ENCODE measurements at regions not wholly inside any gene's neighbourhood (a gene's known extent, or its start where the extent isn't known, plus 50 kb on each side); places are given as distances from the start of the nearest gene placed in this dataset.
A peak's percentile ranks its signal among the peaks of the same experiment; 100 is the strongest.
"Not testable (repeated sequence)": the region's sequence is repeated elsewhere in the genome, so short reads cannot be mapped to it uniquely, and the experiment has no call there.

DNA sequence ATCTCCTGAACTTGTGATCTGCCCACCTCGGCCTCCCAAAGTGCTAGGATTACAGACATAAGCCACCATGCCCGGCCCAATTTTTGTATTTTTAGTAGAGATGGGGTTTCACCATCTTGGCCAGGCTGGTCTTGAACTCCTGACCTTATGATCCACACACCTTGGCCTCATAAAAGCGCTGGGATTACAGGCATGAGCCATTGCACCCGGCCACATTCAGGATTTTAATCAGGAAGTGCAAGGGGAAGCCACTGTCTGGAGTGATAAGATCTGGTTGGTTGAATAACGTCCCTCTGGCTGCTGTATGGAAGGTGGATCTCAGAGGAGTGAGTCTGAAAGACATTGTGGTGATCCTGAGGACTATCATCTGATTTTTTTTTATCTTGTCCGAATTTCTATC is 196.3 kb upstream of the ARL4C start:
- DNase-seq (ENCODE audit: low read depth) = not testable (repeated sequence)

DNA sequence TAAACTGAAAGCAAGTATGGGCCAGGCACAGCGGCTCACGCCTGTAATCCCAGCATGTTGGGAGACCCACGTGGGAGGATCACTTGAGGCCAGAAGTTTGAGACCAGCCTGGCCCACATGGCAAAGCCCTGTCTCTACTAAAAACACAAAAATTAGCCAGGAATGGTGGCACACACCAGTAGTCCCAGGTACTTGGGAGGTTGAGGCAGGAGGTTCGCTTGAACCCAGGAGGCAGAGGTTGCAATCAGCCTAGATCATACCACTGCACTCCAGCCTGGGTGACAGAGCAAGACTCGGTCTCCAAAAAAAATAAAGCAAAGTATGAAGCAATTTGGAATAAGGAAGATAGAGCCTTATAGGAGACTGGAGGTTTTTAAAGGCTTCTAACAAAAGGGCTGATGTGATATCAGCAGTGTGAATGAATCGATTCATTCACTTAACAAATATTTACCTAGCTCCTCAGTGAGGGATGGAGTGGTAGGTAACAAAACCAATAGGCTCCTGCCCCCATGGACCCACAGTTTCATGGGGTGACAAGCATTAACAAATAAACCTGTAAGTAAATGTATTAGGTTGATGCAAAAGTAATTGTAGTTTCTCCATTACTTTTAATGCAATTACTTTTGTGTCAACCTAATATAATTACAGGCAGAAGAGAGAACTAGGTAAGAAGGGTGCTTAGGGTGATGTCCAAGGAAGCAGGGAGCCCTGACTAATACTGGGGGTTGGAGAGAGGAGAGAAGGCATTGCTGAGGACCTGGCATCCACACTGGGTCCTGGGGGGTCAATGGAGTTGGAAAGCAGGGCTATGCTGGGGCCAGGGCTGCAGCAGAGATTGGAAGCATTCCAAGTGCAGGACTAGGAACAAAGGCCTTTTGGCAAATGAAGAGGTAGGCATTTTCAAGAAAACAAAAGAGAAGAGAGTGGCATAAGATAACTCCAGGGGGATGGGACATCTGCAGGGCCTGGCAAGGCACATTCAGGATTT is 195.4 kb upstream of the ARL4C start:
- no peak for DNase-seq (ENCODE audit: low read depth)

- DNase-seq (ENCODE audit: low read depth) = no peak
Observed at GRCh38 chr2:234691214-234691575, 194.3 kb upstream of the ARL4C start.

DNA sequence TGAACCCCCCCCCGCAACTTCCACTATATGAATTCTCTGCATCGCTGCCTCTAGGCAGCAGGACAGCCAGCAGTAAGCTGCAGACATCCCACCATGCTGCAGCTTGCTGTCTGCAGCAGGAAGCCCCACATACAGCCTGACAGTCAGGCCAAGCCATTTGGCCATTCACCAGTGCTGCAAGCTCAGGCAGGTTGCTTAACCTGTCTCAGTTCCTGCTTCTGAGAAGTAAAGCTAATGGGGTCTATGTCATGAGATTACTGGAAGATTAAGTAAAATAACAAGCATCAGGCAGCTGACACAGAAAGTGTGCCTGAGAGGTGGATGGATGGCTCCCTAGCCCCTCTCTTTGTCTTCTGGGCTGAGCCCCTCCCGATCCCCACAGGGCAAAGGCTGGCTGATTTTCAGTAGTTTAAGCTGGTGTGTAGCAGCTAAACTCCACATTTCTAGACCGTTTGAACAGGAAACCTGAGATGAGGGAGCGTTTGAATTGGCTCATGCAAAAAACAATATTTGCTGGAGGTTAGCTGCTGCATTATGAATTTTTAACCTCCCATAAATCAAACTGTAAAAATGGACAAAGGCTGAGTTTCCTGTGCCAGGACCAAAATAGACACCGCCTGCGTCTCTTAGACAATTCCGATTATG is 193.8 kb upstream of the ARL4C start:
- peak; percentile 45 for DNase-seq (ENCODE audit: low read depth)

DNA sequence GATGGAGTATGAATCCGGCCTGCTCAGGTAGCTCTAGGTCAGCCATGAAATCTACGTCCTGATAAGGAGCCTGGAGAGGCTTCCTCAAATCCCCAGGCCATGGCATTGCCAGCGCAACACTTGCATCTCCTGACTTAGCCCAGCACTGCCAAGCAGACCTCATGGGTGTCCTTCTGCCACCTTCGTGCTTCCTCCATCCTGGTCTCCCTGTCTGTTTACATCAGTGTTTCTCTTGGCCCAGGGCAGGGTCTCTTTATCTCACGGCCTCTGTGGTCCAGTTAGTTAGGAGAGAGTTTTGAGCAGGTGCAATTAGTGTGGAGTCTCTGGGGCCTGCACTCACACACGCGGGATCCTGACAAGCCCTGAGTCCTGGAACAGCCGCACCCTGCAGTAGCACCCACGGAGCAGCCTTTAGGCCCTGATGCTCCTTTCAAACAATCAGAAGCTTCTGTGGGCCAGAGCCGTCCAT is 193.1 kb upstream of the ARL4C start:
- DNase-seq (ENCODE audit: low read depth) = no peak

DNA sequence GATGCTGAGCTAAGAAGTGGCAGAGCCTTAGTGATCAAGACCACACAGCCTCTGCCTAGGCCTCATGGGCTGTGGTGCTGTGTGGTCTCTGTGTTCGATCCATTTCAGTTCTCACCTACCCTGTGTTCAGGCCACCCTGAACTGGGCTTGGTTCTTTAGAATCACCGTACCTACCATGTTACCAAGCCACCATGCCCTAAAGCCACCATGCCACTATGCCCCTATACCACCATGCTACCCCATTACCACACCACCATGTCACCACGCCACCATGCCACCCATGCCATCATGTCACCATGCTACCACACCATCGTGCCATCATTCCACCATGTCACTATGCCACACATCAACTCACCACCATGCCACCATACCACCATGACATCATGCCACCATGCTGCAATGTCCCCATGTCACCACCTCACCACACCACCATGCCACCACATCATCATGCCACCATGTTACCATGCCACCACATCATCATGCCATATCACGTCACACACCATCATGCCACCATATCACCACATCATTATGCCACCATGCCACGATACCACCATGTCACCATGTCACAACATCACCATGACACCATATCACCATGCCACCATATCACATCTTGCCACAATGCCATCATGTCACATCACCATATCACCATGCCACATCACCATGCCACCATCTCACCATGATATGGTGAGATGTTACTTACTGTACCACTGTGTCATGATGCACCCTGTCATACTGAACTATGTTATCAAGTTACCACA is 191.0 kb upstream of the ARL4C start:
- DNase-seq (ENCODE audit: low read depth) = no peak

DNA sequence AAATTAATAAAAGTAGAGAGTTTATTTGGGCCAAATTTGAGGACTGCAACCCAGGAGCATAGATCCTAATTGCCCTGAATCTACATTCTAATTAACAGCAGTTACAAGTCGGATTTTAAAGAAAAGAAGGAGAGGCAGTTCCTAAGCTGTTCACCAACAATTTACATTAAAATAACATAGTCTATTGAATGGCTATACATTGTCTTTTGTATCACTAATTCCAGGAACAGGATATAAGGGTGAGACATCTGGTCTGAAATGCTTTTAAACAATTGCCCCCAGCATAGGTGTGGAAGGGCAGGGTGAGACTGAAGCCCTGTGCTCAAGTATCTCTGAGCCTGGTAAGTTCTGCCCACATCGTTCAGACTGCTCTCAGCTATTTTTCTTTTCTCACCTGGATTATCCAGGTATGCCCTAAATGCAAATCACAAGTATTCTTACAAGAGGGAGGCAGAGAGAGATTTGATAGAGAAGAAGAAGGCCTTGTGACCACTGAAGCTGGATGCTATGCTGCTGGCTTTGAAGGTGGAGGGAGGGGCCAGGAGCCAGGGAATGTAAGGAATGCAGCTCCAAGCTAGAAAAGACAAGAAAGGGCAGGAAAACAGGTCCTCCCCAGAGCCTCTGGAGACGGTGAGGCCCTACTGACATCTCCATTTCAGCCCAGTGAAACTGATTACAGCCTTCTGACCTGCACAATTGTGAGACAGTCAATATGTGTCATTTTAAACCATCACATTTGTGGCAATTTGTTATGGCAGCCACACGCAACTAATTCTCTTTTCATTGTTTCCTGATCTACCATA is 189.4 kb upstream of the ARL4C start:
- DNase-seq (ENCODE audit: low read depth) = no peak

- no peak for DNase-seq (ENCODE audit: low read depth)
Observed at GRCh38 chr2:234684466-234684865, 187.6 kb upstream of the ARL4C start.

DNA sequence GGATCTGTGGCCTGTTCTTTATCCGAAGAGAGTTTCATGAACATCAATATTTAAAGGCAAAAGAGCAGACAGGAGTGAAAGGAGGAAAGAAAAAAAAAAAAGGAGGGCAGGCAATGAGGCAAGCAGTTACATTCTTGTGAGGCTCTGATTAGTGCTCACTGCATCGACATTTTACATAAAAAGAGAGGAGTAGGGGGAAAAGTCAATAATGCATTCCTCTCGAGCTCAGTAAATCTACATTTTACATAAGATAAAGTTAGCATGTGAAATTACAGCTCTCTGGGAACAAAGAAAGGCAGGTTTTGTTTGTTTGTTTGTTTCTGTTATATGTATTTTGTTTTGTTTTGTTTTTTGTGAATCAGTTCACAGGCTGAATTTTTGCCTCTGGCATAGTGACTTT is 187.1 kb upstream of the ARL4C start:
- no peak for DNase-seq (ENCODE audit: low read depth)

DNA sequence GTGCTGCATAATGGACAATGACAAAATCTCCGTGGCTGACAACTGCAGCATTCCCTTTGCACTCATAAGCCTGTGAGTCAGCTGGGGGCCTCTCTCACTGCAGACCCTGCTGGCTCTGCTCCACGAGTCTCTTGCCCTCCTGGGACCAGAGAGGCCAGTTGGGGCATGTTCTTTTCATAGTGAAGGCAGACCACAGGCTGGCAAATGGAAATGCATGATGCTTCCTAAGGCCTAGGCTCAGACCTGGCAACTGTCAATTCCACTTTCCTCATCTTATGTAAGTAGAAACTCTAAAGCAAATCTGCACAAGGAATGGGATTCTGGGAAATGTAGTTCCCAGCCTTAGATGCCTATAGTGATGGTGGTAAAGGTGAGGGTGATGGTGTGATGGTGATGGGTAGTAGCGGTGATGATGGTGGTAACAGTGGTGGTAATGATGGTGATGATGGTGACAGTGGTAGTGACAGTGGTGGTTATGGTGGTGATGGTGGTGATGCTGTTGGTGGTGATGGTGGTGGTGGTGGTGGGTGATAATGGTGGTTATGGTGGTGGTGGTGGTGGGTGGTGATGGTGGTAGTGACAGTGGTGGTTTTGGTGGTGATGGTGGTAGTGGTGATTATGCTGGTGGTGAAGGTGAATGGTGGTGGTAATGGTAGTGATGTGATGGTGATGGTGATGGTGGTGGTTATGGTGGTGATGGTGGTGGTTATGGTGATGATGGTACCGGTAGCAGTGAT is 185.8 kb upstream of the ARL4C start:
- no peak for DNase-seq (ENCODE audit: low read depth)

DNA sequence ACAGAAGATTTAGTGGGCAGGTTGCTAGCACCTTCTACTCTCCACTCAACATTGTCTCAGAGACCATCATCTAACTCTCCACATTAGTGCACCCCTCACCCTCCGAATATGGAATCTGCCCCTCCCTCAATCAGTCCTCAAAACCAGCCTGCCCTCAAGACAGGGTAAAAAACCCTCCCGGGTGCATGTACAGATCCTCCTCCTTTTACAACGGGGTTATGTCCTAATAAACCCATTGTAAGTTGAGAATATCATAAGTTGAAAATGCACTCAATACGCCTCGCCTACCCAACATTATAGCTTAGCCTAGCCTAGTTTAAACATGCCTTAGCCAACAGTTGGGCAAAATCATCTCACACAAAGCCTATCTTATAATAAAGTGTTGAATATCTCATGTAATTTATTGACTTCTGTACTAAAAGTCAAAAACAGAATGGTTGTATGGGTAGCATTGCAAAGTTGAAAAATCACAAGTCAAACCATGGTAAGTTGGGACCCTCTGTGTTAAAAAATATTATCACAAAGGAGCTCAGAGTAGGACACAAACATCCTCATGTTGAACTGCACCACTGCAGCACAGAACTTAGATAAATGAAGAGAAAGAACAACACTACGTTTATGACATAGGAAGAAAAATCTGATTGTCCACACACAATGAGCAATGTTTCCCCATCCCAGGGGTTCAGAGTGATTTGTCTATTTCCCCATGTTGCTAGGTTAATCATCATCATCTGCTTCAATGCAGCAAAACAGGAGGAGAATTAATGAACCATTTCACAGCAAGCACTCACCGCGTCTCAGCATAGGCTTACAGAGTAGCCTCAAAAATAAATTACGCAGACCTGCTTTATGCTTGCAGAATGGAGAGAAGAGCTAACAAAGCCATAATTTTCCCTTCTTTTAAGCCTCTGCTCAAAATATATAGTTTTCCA is 184.1 kb upstream of the ARL4C start:
- DNase-seq (ENCODE audit: low read depth) = no peak

- peak; percentile 99 for DNase-seq (ENCODE audit: low read depth)
Observed at GRCh38 chr2:234679741-234680687, 183.1 kb upstream of the ARL4C start.

GRCh38 chr2:234679301-234679740 is 182.4 kb upstream of the ARL4C start:
- peak; percentile 42 for DNase-seq (ENCODE audit: low read depth)

DNA sequence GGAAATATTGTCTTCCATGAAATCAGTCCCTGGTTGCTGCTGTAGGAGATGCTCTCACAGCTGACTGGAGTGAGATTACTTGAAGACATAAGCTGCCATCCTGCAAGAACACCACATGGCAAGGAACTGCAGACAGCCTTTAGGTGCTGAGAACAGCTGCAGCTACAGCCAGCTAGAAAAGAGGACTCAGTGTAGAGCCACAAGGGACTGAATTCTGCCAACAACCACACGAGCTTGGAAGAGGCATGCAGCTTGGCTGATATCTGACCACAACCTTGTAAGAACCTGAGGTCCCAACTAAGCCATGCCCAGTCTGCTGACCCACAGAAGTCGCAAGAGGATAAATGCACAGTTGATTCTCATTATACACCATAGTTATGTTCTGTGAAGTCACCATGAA is 181.8 kb upstream of the ARL4C start:
- DNase-seq (ENCODE audit: low read depth) = peak; percentile 95

GRCh38 chr2:234677758-234678538 is 181.1 kb upstream of the ARL4C start:
- no peak for DNase-seq (ENCODE audit: low read depth)

DNA sequence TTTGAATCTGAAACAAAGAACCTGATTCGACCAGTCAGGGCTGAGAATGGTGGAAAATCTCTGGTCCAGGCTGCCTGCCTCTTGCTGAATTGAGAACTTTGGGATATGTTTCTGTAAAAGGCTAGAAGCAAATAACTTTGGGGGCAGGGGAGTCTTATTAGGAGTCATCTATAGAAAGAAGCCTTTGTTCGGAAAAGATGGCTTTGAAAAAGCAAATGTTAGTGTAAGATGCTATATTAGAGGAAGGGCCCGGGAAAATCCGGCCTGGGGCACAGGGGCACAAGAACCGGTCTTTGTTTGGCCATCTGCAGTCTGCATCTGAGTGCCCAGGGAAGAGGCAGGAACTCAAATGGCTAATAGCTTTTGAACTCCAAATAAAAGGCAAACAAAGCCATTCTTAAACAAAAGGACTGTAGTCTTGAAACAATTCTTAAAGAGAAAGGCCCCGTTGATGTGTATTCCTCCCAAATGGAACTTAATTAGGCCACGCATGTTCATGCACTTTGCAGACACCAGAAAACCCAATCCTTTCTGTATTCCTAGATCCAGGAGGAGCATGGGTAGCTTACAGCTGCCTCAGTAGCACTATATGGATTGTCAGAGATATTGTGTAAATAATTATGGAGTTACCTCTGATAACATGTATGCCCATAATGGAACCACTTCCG is 180.0 kb upstream of the ARL4C start:
- no peak for DNase-seq (ENCODE audit: low read depth)

- no peak for DNase-seq (ENCODE audit: low read depth)
Observed at GRCh38 chr2:234676109-234676782, 179.4 kb upstream of the ARL4C start.
